Renal pelvis (tissue), 1 donor: ENCODE measurements at regions not wholly inside any gene's neighbourhood (a gene's known extent, or its start where the extent isn't known, plus 50 kb on each side); places are given as distances from the start of the nearest gene placed in this dataset.

Experiments used
- DNase-seq: peaks from one replicate; pipeline ENCODE4 v3.0.0-alpha.2; 2013

GRCh38 chr16:62224646-62225209 lies 188.5 kb upstream of the CDH8 start:
- DNase-seq: no peak

- no peak for DNase-seq
Measured at GRCh38 chr16:62216837-62217236, 180.6 kb upstream of the CDH8 start.

- no peak for DNase-seq
Measured at GRCh38 chr16:62213763-62214162, 177.5 kb upstream of the CDH8 start.

- DNase-seq: no peak
Measured at GRCh38 chr16:62208934-62209333, 172.7 kb upstream of the CDH8 start.

- no peak for DNase-seq
Measured at GRCh38 chr16:62205459-62205858, 169.2 kb upstream of the CDH8 start.

- DNase-seq: no peak
Measured at GRCh38 chr16:62201911-62202310, 165.7 kb upstream of the CDH8 start.

GRCh38 chr16:62194828-62195227 lies 158.6 kb upstream of the CDH8 start:
- no peak for DNase-seq

- DNase-seq: peak; percentile 7
Measured at GRCh38 chr16:62190426-62190825, 154.2 kb upstream of the CDH8 start.

GRCh38 chr16:62177351-62178203 lies 141.3 kb upstream of the CDH8 start:
- DNase-seq: no peak

- no peak for DNase-seq
Measured at GRCh38 chr16:62170642-62171041, 134.4 kb upstream of the CDH8 start.

- no peak for DNase-seq
Measured at GRCh38 chr16:62167551-62167950, 131.3 kb upstream of the CDH8 start.

- DNase-seq: no peak
Measured at GRCh38 chr16:62157544-62157943, 121.3 kb upstream of the CDH8 start.

GRCh38 chr16:62156971-62157370 lies 120.7 kb upstream of the CDH8 start:
- no peak for DNase-seq

- no peak for DNase-seq
Measured at GRCh38 chr16:62149631-62150030, 113.4 kb upstream of the CDH8 start.

GRCh38 chr16:62137996-62138395 lies 101.8 kb upstream of the CDH8 start:
- no peak for DNase-seq

- DNase-seq: peak; percentile 14
Measured at GRCh38 chr16:62135911-62136310, 99.7 kb upstream of the CDH8 start.

GRCh38 chr16:62135446-62135845 lies 99.2 kb upstream of the CDH8 start:
- no peak for DNase-seq

GRCh38 chr16:62130101-62130500 lies 93.9 kb upstream of the CDH8 start:
- DNase-seq: no peak

GRCh38 chr16:62105244-62105643 lies 69.0 kb upstream of the CDH8 start:
- no peak for DNase-seq

- no peak for DNase-seq
Measured at GRCh38 chr16:62102588-62102987, 66.3 kb upstream of the CDH8 start.

- no peak for DNase-seq
Measured at GRCh38 chr16:62100651-62101050, 64.4 kb upstream of the CDH8 start.

- DNase-seq: no peak
Measured at GRCh38 chr16:62089715-62090114, 53.5 kb upstream of the CDH8 start.

GRCh38 chr16:62088731-62089410 lies 52.6 kb upstream of the CDH8 start:
- no peak for DNase-seq
